NCI-H1105 treated with DMSO at 0.1 percent for 48 hours (cell line): ENCODE measurements at regions not wholly inside any gene's neighbourhood (a gene's known extent, or its start where the extent isn't known, plus 50 kb on each side); places are given as distances from the start of the nearest gene placed in this dataset.

Experiments used
- DNase-seq: peaks from one replicate; lab custom pipeline; 2025; lab: John Stamatoyannopoulos, UW

GRCh38 chr5:126369083-126369482 is 54.1 kb upstream of the GRAMD2B start:
- no peak for DNase-seq

GRCh38 chr5:126369995-126370731 is 53.0 kb upstream of the GRAMD2B start:
- DNase-seq = no peak

- no peak for DNase-seq
Observed at GRCh38 chr5:126370796-126371718, 52.2 kb upstream of the GRAMD2B start.

GRCh38 chr5:126373375-126374108 is 49.7 kb upstream of the GRAMD2B start:
- DNase-seq = no peak
